H9 (cell line): ENCODE measurements at regions not wholly inside any gene's neighbourhood (a gene's known extent, or its start where the extent isn't known, plus 50 kb on each side); places are given as distances from the start of the nearest gene placed in this dataset.

Source experiments
- DNase-seq: peaks from one replicate; pipeline ENCODE4 v3.0.0-alpha.2; 2017
- H2AFZ ChIP-seq: one replicate; pipeline ENCODE4 v1.6.1; 2013; ENCODE audit warnings: mild to moderate bottlenecking, low read length, control low read depth, moderate library complexity
- H2AK5ac ChIP-seq: 2 replicates; pipeline ENCODE4 v1.6.1; 2013; ENCODE audit warnings: low read length, control low read depth, mixed read lengths; ENCODE audit not compliant: insufficient read length
- H2BK120ac ChIP-seq: one replicate; pipeline ENCODE4 v1.6.1; 2013; ENCODE audit warnings: low read depth, mild to moderate bottlenecking, low read length, control low read depth, inconsistent platforms; ENCODE audit not compliant: poor library complexity, severe bottlenecking
- H2BK12ac ChIP-seq: 2 replicates; pipeline ENCODE4 v1.6.1; 2013; ENCODE audit warnings: low read length, control low read depth, mixed read lengths, low read depth; ENCODE audit not compliant: insufficient read length
- H2BK15ac ChIP-seq: 2 replicates; pipeline ENCODE4 v1.6.1; 2013; ENCODE audit warnings: low read depth, low read length, control low read depth
- H2BK20ac ChIP-seq: one replicate; pipeline ENCODE4 v1.6.1; 2013; ENCODE audit warnings: low read depth, mild to moderate bottlenecking, low read length, control low read depth, inconsistent platforms; ENCODE audit not compliant: poor library complexity, severe bottlenecking
- H2BK5ac ChIP-seq: 2 replicates; pipeline ENCODE4 v1.6.1; 2013; ENCODE audit warnings: low read length, control low read depth, mixed read lengths; ENCODE audit not compliant: insufficient read length
- H3K14ac ChIP-seq: 2 replicates; pipeline ENCODE4 v1.6.1; 2013; ENCODE audit warnings: low read length, control low read depth; ENCODE audit not compliant: insufficient read depth
- H3K18ac ChIP-seq: 2 replicates; pipeline ENCODE4 v1.6.1; 2013; ENCODE audit warnings: low read depth, mild to moderate bottlenecking, mixed read lengths, low read length, control low read depth; ENCODE audit not compliant: insufficient read length
- H3K23ac ChIP-seq: 2 replicates; pipeline ENCODE4 v1.6.1; 2013; ENCODE audit warnings: low read length, control low read depth, mixed read lengths, low read depth; ENCODE audit not compliant: insufficient read length
- H3K23me2 ChIP-seq: 2 replicates; pipeline ENCODE4 v1.6.1; 2013; ENCODE audit warnings: low read depth, mild to moderate bottlenecking, mixed read lengths, low read length, control low read depth; ENCODE audit not compliant: insufficient read length, poor library complexity, severe bottlenecking
- H3K27ac ChIP-seq: 2 replicates; pipeline ENCODE4 v1.5.1; 2013; ENCODE audit warnings: low read length, control low read depth, mixed read lengths, low read depth; ENCODE audit not compliant: insufficient read length
- H3K27me3 ChIP-seq: 2 replicates; pipeline ENCODE4 v1.6.1; 2013; ENCODE audit warnings: low read length, control low read depth, inconsistent platforms; ENCODE audit not compliant: insufficient read depth
- H3K4ac ChIP-seq: 2 replicates; pipeline ENCODE4 v1.6.1; 2013; ENCODE audit warnings: low read depth, mild to moderate bottlenecking, control low read depth, inconsistent platforms, low read length, moderate library complexity
- H3K4me1 ChIP-seq: 2 replicates; pipeline ENCODE4 v1.6.1; 2013; ENCODE audit warnings: low read length, control low read depth, inconsistent platforms; ENCODE audit not compliant: insufficient read depth
- H3K4me2 ChIP-seq: 2 replicates; pipeline ENCODE4 v1.6.1; 2013; ENCODE audit warnings: low read length, control low read depth, mixed read lengths; ENCODE audit not compliant: insufficient read length, insufficient read depth
- H3K56ac ChIP-seq: 2 replicates; pipeline ENCODE4 v1.6.1; 2013; ENCODE audit warnings: low read depth, mild to moderate bottlenecking, mixed read lengths, low read length, control low read depth; ENCODE audit not compliant: insufficient read length
- H3K79me1 ChIP-seq: 2 replicates; pipeline ENCODE4 v1.6.1; 2013; ENCODE audit warnings: low read depth, mild to moderate bottlenecking, moderate library complexity, low read length, control low read depth, inconsistent platforms; ENCODE audit not compliant: insufficient read depth, poor library complexity, severe bottlenecking
- H3K79me2 ChIP-seq: 2 replicates; pipeline ENCODE4 v1.6.1; 2013; ENCODE audit warnings: low read length, control low read depth, inconsistent platforms; ENCODE audit not compliant: insufficient read depth
- H3K9ac ChIP-seq: 2 replicates; pipeline ENCODE4 v1.6.1; 2013; ENCODE audit warnings: low read length, control low read depth, mixed read lengths; ENCODE audit not compliant: insufficient read length; ENCODE audit errors: extremely low read depth
- H3K9me3 ChIP-seq: one replicate; pipeline ENCODE4 v1.6.1; 2013; ENCODE audit warnings: low read depth, low read length, inconsistent platforms; ENCODE audit not compliant: control insufficient read depth
- H3T11ph ChIP-seq: one replicate; pipeline ENCODE4 v1.6.1; 2013; ENCODE audit warnings: mild to moderate bottlenecking, low read length, control low read depth, inconsistent platforms
- H4K20me1 ChIP-seq: one replicate; pipeline ENCODE4 v1.6.1; 2013; ENCODE audit not compliant: control insufficient read depth, insufficient read length, insufficient read depth
- H4K5ac ChIP-seq: 2 replicates; pipeline ENCODE4 v1.6.1; 2013; ENCODE audit warnings: low read depth, mild to moderate bottlenecking, mixed read lengths, low read length, control low read depth; ENCODE audit not compliant: insufficient read length
- H4K8ac ChIP-seq: replicated peaks from 2 replicates; pipeline ENCODE4 v1.6.1; 2013; ENCODE audit warnings: low read length, control low read depth, mixed read lengths, low read depth; ENCODE audit not compliant: insufficient read length
- H4K91ac ChIP-seq: 2 replicates; pipeline ENCODE4 v1.6.1; 2013; ENCODE audit warnings: low read depth, mild to moderate bottlenecking, moderate library complexity, mixed read lengths, low read length, control low read depth; ENCODE audit not compliant: insufficient read length
- H3K27ac Mint-ChIP-seq, 3 experiments: 2 replicates in 2 of 3; 3 replicates in 1 of 3; pipeline ENCODE4 v1.8.0; 2020 to 2021; ENCODE audit warnings: mixed read lengths in 3 of 3, mild to moderate bottlenecking in 1 of 3, moderate library complexity in 1 of 3
- H3K27me3 Mint-ChIP-seq: 2 replicates; pipeline ENCODE4 v1.8.0; 2021; ENCODE audit warnings: low read depth, mild to moderate bottlenecking, moderate library complexity, mixed read lengths
- H3K36me3 Mint-ChIP-seq, 3 experiments: 2 replicates in 2 of 3; 3 replicates in 1 of 3; pipeline ENCODE4 v1.8.0; 2020 to 2021; ENCODE audit warnings: low read depth in 3 of 3, mixed read lengths in 3 of 3; ENCODE audit not compliant: insufficient read depth in 1 of 3
- H3K4me1 Mint-ChIP-seq, 2 experiments: 2 replicates each; pipeline ENCODE4 v1.8.0; 2020; ENCODE audit warnings: mixed read lengths in 2 of 2
- H3K4me3 Mint-ChIP-seq, 2 experiments: 2 replicates in 1 of 2; 3 replicates in 1 of 2; pipeline ENCODE4 v1.8.0; 2020 to 2021; ENCODE audit warnings: mild to moderate bottlenecking in 2 of 2, mixed read lengths in 2 of 2, moderate library complexity in 1 of 2
- H3K9me3 Mint-ChIP-seq, 2 experiments: 2 replicates in 1 of 2; 3 replicates in 1 of 2; pipeline ENCODE4 v1.8.0; 2020; ENCODE audit warnings: mild to moderate bottlenecking in 2 of 2, mixed read lengths in 2 of 2, moderate library complexity in 1 of 2
- WGBS: extraction: QIAGEN DNeasy Blood & Tissue Kit; methylation state at CpG from one replicate; pipeline ENCODE4 v1.1.7; 2013; ENCODE audit warnings: missing lambda C conversion rate, low lambda C conversion rate, mixed read lengths; ENCODE audit not compliant: insufficient read length; ENCODE audit errors: extremely low coverage; 5-methylcytosine and 5-hydroxymethylcytosine counted together
- TF ChIP-seq, protein P1 (sequence below): fragments of 200-600 bp; sonication (generic); conservative IDR thresholded peaks from 3 replicates; pipeline ENCODE4 v1.8.0; 2021; ENCODE audit warnings: antibody characterized with exemption, mild to moderate bottlenecking

DNA sequence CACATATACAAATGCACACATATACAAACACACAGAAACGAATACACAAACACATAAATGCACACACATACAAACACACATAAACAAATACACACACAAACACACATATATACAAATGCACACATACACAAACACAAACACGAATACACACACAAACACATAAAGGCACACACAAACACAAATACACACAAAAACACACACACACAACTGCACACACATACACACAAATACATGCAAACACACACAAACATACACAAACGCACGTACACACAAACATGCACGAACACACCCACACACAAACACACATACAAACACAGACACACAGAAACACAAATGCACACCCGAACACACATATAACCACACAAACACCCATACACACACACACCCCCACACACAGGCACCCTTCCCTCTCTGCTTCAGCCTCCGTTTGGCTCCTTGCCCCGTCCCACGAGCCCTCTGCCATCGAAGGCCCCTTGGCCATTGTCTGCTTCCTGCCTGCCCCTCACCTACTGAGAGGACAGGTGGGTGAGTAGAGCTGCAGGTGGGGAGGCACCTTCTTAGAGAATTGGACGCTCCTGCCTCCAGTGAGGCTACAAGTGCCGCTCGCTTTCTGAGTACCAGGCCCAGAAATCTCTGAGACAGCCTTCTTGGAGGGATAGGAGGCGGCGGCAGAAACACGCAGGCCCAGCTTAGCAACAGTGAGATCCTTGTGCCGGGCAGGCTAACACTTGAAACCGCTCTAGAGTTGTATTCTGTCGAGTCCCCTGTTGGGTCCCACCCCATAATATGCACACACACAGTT is 331.2 kb downstream of the FOXL1 start:
- Histone ChIP-seq H2BK20ac (no peak overlapping the region), H4K20me1 (no peaks in the 10 kb centered on the region), H4K8ac (no peak overlapping the region), H2BK5ac (no peak overlapping the region), H3K27ac (no peak overlapping the region), H3K4ac (no peak overlapping the region), H4K91ac (no peak overlapping the region), H3K79me1 (no peaks in the 10 kb centered on the region), H2BK15ac (no peak overlapping the region), H3K56ac (no peak overlapping the region), H2BK120ac (no peak overlapping the region), H3K18ac (no peak overlapping the region), H3K4me1 (no peaks in the 10 kb centered on the region), H2AK5ac (no peak overlapping the region), H3K23ac (no peak overlapping the region), H3K27me3 (no peaks in the 10 kb centered on the region), H4K5ac (no peak overlapping the region), H3K14ac (no peak overlapping the region), H3K23me2 (no peaks in the 10 kb centered on the region), H2BK12ac (no peak overlapping the region), H3K9ac (no peak overlapping the region), H3K79me2 (no peaks in the 10 kb centered on the region), H2AFZ (no peak overlapping the region), H3T11ph (no peak overlapping the region), H3K9me3 (no peaks in the 10 kb centered on the region), H3K4me2 (no peak overlapping the region)
- WGBS = 100% methylated on average over 1 of the region's 19 CpGs
- no peak for DNase-seq
- Mint-ChIP-seq H3K36me3 (no peaks in the 10 kb centered on the region), H3K4me3 (no peak overlapping the region), H3K9me3 (no peaks in the 10 kb centered on the region), H3K27ac (no peak overlapping the region), H3K4me1 (no peaks in the 10 kb centered on the region), H3K27me3 (peaks cover 2% of the 10 kb centered on the region; the same call in 1 of the 2 replicates)
- TF ChIP-seq, protein P1, sequence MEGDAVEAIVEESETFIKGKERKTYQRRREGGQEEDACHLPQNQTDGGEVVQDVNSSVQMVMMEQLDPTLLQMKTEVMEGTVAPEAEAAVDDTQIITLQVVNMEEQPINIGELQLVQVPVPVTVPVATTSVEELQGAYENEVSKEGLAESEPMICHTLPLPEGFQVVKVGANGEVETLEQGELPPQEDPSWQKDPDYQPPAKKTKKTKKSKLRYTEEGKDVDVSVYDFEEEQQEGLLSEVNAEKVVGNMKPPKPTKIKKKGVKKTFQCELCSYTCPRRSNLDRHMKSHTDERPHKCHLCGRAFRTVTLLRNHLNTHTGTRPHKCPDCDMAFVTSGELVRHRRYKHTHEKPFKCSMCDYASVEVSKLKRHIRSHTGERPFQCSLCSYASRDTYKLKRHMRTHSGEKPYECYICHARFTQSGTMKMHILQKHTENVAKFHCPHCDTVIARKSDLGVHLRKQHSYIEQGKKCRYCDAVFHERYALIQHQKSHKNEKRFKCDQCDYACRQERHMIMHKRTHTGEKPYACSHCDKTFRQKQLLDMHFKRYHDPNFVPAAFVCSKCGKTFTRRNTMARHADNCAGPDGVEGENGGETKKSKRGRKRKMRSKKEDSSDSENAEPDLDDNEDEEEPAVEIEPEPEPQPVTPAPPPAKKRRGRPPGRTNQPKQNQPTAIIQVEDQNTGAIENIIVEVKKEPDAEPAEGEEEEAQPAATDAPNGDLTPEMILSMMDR = no peak
